SU-DHL-6 (cell line): ENCODE measurements at regions not wholly inside any gene's neighbourhood (a gene's known extent, or its start where the extent isn't known, plus 50 kb on each side); places are given as distances from the start of the nearest gene placed in this dataset.

Source experiments
- EZH2phosphoT487 ChIP-seq: fragments of 200-600 bp; sonication (generic), shearing (Covaris generic); conservative IDR thresholded peaks from 2 replicates; pipeline ENCODE4 v1.6.1; 2018; ENCODE audit warnings: mild to moderate bottlenecking, antibody characterized with exemption, low read length, moderate library complexity, mixed read lengths
- TF ChIP-seq, protein P1 (sequence below): fragments of 200-600 bp; sonication (generic); IDR thresholded peaks from one replicate; pipeline ENCODE4 v1.5.1; 2017; ENCODE audit warnings: antibody characterized with exemption, mild to moderate bottlenecking, low read length, moderate library complexity; ENCODE audit not compliant: insufficient read depth, poor library complexity, severe bottlenecking

DNA sequence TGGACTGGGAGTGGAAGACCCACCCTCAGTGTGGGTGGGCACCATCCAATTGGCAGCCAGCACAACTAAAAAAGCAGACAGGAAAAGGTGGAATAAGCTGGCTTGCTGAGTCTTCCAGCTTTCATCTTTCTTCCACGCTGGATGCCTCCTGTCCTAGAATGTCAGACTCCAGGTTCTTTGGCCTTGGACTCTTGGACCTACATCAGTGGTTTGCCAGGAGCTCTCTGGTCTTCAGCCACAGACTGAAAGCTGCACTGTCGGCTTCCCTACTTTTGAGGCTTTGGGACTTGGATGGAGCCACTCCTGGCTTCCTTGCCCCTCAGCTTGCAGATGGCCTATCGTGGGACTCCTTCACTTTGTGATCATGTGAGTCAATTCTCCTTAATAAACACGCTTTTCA, 59.8 kb downstream of the SOX4 start:
- TF ChIP-seq, protein P1, sequence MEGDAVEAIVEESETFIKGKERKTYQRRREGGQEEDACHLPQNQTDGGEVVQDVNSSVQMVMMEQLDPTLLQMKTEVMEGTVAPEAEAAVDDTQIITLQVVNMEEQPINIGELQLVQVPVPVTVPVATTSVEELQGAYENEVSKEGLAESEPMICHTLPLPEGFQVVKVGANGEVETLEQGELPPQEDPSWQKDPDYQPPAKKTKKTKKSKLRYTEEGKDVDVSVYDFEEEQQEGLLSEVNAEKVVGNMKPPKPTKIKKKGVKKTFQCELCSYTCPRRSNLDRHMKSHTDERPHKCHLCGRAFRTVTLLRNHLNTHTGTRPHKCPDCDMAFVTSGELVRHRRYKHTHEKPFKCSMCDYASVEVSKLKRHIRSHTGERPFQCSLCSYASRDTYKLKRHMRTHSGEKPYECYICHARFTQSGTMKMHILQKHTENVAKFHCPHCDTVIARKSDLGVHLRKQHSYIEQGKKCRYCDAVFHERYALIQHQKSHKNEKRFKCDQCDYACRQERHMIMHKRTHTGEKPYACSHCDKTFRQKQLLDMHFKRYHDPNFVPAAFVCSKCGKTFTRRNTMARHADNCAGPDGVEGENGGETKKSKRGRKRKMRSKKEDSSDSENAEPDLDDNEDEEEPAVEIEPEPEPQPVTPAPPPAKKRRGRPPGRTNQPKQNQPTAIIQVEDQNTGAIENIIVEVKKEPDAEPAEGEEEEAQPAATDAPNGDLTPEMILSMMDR = no peak
- no peak for TF ChIP-seq EZH2phosphoT487
